ENCODE measurements at regions not wholly inside any gene's neighbourhood (a gene's known extent, or its start where the extent isn't known, plus 50 kb on each side); places are given as distances from the start of the nearest gene placed in this dataset.
A peak's percentile ranks its signal among the peaks of the same experiment; 100 is the strongest.

DNA sequence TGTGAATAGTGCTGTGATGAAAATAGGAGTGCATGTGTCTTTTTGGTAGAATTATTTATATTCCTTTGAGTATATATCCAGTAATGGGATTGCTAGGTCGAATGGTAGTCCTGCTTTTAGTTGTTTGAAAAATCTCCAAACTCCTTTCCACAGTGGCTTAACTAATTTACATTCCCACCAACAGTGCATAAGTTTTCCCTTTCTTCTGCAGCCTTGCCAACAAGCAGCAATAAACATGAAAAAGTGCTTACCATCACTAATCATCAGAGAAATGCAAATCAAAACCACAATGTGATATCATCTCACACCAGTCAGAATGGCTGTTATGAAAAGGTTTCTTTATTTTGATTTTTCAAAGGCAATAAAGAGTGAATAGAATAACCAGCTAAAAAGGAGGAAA lies 1105.9 kb downstream of the NAALADL2 start:
- no peak for FAIRE-seq
- no peaks in the 10 kb centered on the region for H3K36me3 Mint-ChIP-seq (ENCODE audit: low read depth, unreplicated experiment)
- H3K4me3 ChIP-seq (ENCODE audit: insufficient read depth, low read depth, low read length), result no peak overlapping the region

DNA sequence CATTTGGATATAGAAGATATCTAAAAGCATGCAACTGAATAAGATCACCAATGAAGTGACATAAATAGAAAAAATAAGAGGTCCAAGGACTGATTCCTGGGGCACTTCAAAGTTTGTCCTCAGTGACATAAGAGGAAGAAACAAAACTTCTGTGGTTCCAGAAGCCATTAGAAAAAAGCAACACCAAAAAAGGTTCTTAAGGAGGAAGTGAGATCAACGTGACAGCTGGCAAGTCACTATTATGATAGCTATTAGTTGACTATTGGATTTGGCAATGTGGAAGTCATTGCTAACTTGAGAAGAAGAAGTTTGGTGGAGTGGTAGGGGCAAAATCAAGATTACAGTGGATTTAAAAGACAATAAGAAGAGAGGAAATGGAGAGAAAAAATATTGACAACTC lies 1098.3 kb downstream of the NAALADL2 start:
- FAIRE-seq, result no peak
- no peaks in the 10 kb centered on the region for H3K4me1 Mint-ChIP-seq (ENCODE audit: low read depth, unreplicated experiment)

More for the DNA sequence above, 1105.9 kb downstream of the NAALADL2 start:
- H3K4me3 Mint-ChIP-seq (ENCODE audit: unreplicated experiment), result no peak overlapping the region
- Histone ChIP-seq H2AFZ (ENCODE audit: low read depth, low read length) (no peak overlapping the region), H4K20me1 (ENCODE audit: insufficient read depth, low read length) (no peaks in the 10 kb centered on the region), H3K36me3 (ENCODE audit: insufficient read depth, low read length) (no peaks in the 10 kb centered on the region), H3K4me1 (ENCODE audit: insufficient read depth, low read length) (no peaks in the 10 kb centered on the region), H3K27me3 (ENCODE audit: insufficient read depth, low read length) (no peaks in the 10 kb centered on the region), H3K9ac (ENCODE audit: low read length) (no peak overlapping the region), H3K27ac (ENCODE audit: low read depth, low read length) (no peak overlapping the region), H3K79me2 (ENCODE audit: insufficient read depth, low read length) (no peaks in the 10 kb centered on the region), H3K4me2 (ENCODE audit: low read length) (no peak overlapping the region), H3K9me3 (ENCODE audit: insufficient read depth, low read depth, low read length) (no peaks in the 10 kb centered on the region)
- TF ChIP-seq EZH2 (IDR thresholded peaks at IDR 0.05; ENCODE audit: insufficient read depth, low read length), result no peak
- TF ChIP-seq, protein P1, sequence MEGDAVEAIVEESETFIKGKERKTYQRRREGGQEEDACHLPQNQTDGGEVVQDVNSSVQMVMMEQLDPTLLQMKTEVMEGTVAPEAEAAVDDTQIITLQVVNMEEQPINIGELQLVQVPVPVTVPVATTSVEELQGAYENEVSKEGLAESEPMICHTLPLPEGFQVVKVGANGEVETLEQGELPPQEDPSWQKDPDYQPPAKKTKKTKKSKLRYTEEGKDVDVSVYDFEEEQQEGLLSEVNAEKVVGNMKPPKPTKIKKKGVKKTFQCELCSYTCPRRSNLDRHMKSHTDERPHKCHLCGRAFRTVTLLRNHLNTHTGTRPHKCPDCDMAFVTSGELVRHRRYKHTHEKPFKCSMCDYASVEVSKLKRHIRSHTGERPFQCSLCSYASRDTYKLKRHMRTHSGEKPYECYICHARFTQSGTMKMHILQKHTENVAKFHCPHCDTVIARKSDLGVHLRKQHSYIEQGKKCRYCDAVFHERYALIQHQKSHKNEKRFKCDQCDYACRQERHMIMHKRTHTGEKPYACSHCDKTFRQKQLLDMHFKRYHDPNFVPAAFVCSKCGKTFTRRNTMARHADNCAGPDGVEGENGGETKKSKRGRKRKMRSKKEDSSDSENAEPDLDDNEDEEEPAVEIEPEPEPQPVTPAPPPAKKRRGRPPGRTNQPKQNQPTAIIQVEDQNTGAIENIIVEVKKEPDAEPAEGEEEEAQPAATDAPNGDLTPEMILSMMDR (IDR thresholded peaks at IDR 0.05; ENCODE audit: insufficient read depth, low read depth, low read length), result no peak
- no peak overlapping the region for H3K27ac Mint-ChIP-seq (ENCODE audit: unreplicated experiment)
- H3K9me3 Mint-ChIP-seq (ENCODE audit: unreplicated experiment), result peaks cover 5% of the 10 kb centered on the region
- no peaks in the 10 kb centered on the region for H3K4me1 Mint-ChIP-seq (ENCODE audit: low read depth, unreplicated experiment)
- no peaks in the 10 kb centered on the region for H3K27me3 Mint-ChIP-seq (ENCODE audit: low read depth, unreplicated experiment)
- DNase-seq (ENCODE audit: low read depth), result peak; percentile 39

GRCh38 chr3:175956964-175957363 lies 1097.8 kb downstream of the NAALADL2 start:
- FAIRE-seq, result no peak
- Histone ChIP-seq H3K4me1 (ENCODE audit: insufficient read depth, low read length) (no peaks in the 10 kb centered on the region), H3K9ac (ENCODE audit: low read length) (no peak overlapping the region), H3K4me3 (ENCODE audit: insufficient read depth, low read depth, low read length) (no peak overlapping the region), H3K79me2 (ENCODE audit: insufficient read depth, low read length) (no peaks in the 10 kb centered on the region), H4K20me1 (ENCODE audit: insufficient read depth, low read length) (no peaks in the 10 kb centered on the region), H3K4me2 (ENCODE audit: low read length) (no peak overlapping the region), H3K9me3 (ENCODE audit: insufficient read depth, low read depth, low read length) (no peaks in the 10 kb centered on the region), H3K36me3 (ENCODE audit: insufficient read depth, low read length) (no peaks in the 10 kb centered on the region), H3K27me3 (ENCODE audit: insufficient read depth, low read length) (no peaks in the 10 kb centered on the region), H2AFZ (ENCODE audit: low read depth, low read length) (no peak overlapping the region), H3K27ac (ENCODE audit: low read depth, low read length) (no peak overlapping the region)
- Mint-ChIP-seq H3K27ac (ENCODE audit: unreplicated experiment) (no peak overlapping the region), H3K36me3 (ENCODE audit: low read depth, unreplicated experiment) (no peaks in the 10 kb centered on the region), H3K4me3 (ENCODE audit: unreplicated experiment) (no peak overlapping the region), H3K9me3 (ENCODE audit: unreplicated experiment) (no peaks in the 10 kb centered on the region), H3K4me1 (ENCODE audit: low read depth, unreplicated experiment) (no peaks in the 10 kb centered on the region), H3K27me3 (ENCODE audit: low read depth, unreplicated experiment) (no peaks in the 10 kb centered on the region)
- TF ChIP-seq EZH2 (IDR thresholded peaks at IDR 0.05; ENCODE audit: insufficient read depth, low read length), result no peak
- TF ChIP-seq, protein P1 (IDR thresholded peaks at IDR 0.05; ENCODE audit: insufficient read depth, low read depth, low read length), result no peak
- DNase-seq (ENCODE audit: low read depth), result no peak

More for the DNA sequence above, 1098.3 kb downstream of the NAALADL2 start:
- Mint-ChIP-seq H3K36me3 (ENCODE audit: low read depth, unreplicated experiment) (no peaks in the 10 kb centered on the region), H3K27ac (ENCODE audit: unreplicated experiment) (no peak overlapping the region), H3K4me3 (ENCODE audit: unreplicated experiment) (no peak overlapping the region), H3K27me3 (ENCODE audit: low read depth, unreplicated experiment) (no peaks in the 10 kb centered on the region), H3K9me3 (ENCODE audit: unreplicated experiment) (no peaks in the 10 kb centered on the region)
- DNase-seq (ENCODE audit: low read depth), result no peak
- Histone ChIP-seq H4K20me1 (ENCODE audit: insufficient read depth, low read length) (no peaks in the 10 kb centered on the region), H2AFZ (ENCODE audit: low read depth, low read length) (no peak overlapping the region), H3K9ac (ENCODE audit: low read length) (no peak overlapping the region), H3K79me2 (ENCODE audit: insufficient read depth, low read length) (no peaks in the 10 kb centered on the region), H3K27ac (ENCODE audit: low read depth, low read length) (no peak overlapping the region), H3K4me3 (ENCODE audit: insufficient read depth, low read depth, low read length) (no peak overlapping the region), H3K4me2 (ENCODE audit: low read length) (no peak overlapping the region), H3K36me3 (ENCODE audit: insufficient read depth, low read length) (no peaks in the 10 kb centered on the region), H3K9me3 (ENCODE audit: insufficient read depth, low read depth, low read length) (no peaks in the 10 kb centered on the region), H3K27me3 (ENCODE audit: insufficient read depth, low read length) (no peaks in the 10 kb centered on the region), H3K4me1 (ENCODE audit: insufficient read depth, low read length) (no peaks in the 10 kb centered on the region)
- no peak for TF ChIP-seq EZH2 (IDR thresholded peaks at IDR 0.05; ENCODE audit: insufficient read depth, low read length)
- TF ChIP-seq, protein P1 (IDR thresholded peaks at IDR 0.05; ENCODE audit: insufficient read depth, low read depth, low read length), result no peak

Measured in astrocyte (in vitro differentiated cells and primary cell).